ENCODE measurements at regions not wholly inside any gene's neighbourhood (a gene's known extent, or its start where the extent isn't known, plus 50 kb on each side); places are given as distances from the start of the nearest gene placed in this dataset.
"Not testable (repeated sequence)": the region's sequence is repeated elsewhere in the genome, so short reads cannot be mapped to it uniquely, and the experiment has no call there.

- ChIA-PET CTCF (ENCODE audit: partially characterized antibody) (interaction anchor here (1.4 to 1.5 kb wide), 2 partner anchors 12 to 161 kb away, joined by 4 to 5 read pairs; no protein-coding TSS in a partner anchor), POLR2A (ENCODE audit: partially characterized antibody) (no interaction called here)
- Histone ChIP-seq H2BK120ac (replicated peaks; ENCODE audit: low read depth, low read length) (no peak overlapping the region), H3K23me2 (ENCODE audit: low read depth, low read length) (no peaks in the 10 kb centered on the region), H3K4me3 (ENCODE audit: extremely low read depth in 1 of 4, insufficient read depth in 2 of 4, low read depth in 3 of 4, low read length in 4 of 4) (no peak overlapping the region), H2BK15ac (ENCODE audit: low read length) (no peak overlapping the region), H2BK20ac (ENCODE audit: low read length) (no peak overlapping the region), H4K20me1 (replicated peaks in 1 of 2; ENCODE audit: control insufficient read depth in 1 of 2, insufficient read depth in 2 of 2, low read length in 2 of 2) (no peaks in the 10 kb centered on the region), H4K5ac (ENCODE audit: insufficient read length, low read depth, low read length) (no peak overlapping the region), H3K4me2 (ENCODE audit: insufficient read depth in 1 of 2, low read depth in 2 of 2, low read length in 2 of 2) (no peak overlapping the region), H3K79me2 (ENCODE audit: control insufficient read depth in 1 of 2, insufficient read depth in 2 of 2, low read length in 2 of 2) (no peaks in the 10 kb centered on the region), H2BK12ac (ENCODE audit: low read depth, low read length) (no peak overlapping the region), H3K18ac (ENCODE audit: extremely low read depth, low read length) (no peak overlapping the region), H3K27me3 (replicated peaks in 1 of 4; ENCODE audit: control insufficient read depth in 3 of 4, extremely low read depth in 1 of 4, insufficient read depth in 3 of 4, low read length in 3 of 4) (no peaks in the 10 kb centered on the region), H4K91ac (replicated peaks; ENCODE audit: insufficient read length, low read length) (no peak overlapping the region), H3K56ac (replicated peaks; ENCODE audit: insufficient read length, low read depth, low read length) (no peak overlapping the region), H3K9me3 (ENCODE audit: insufficient read depth in 2 of 2, low read depth in 1 of 2, low read length in 1 of 2) (no peaks in the 10 kb centered on the region), H3K4me1 (replicated peaks in 1 of 4; ENCODE audit: control insufficient read depth in 3 of 4, insufficient read depth in 4 of 4, low read length in 3 of 4) (no peaks in the 10 kb centered on the region), H3K23ac (ENCODE audit: insufficient read length) (no peak overlapping the region), H3K27ac (ENCODE audit: low read depth, low read length) (no peak overlapping the region), H3K14ac (ENCODE audit: insufficient read length) (no peak overlapping the region), H2AK5ac (ENCODE audit: low read depth, low read length) (no peak overlapping the region), H3K9ac (replicated peaks in 1 of 4; ENCODE audit: extremely low read depth in 1 of 4, low read depth in 3 of 4, low read length in 3 of 4) (no peak overlapping the region), H2BK5ac (ENCODE audit: low read depth, low read length) (no peak overlapping the region), H3K4ac (replicated peaks; ENCODE audit: insufficient read length, low read depth, low read length) (no peak overlapping the region), H4K8ac (ENCODE audit: extremely low read depth, insufficient read depth, low read length) (no peak overlapping the region), H3K79me1 (ENCODE audit: low read depth, low read length) (no peaks in the 10 kb centered on the region), H2AFZ (ENCODE audit: low read length) (no peak overlapping the region), H3K36me3 (ENCODE audit: control insufficient read depth in 2 of 4, insufficient read depth in 4 of 4, low read length in 3 of 4) (no peaks in the 10 kb centered on the region)
- no peak for TF ChIP-seq POLR2A (IDR thresholded peaks at IDR 0.05; ENCODE audit: control extremely low read depth in 1 of 2, low read depth in 2 of 2, low read length in 2 of 2)
- no peak for TF ChIP-seq POLR2AphosphoS5 (IDR thresholded peaks at IDR 0.05; ENCODE audit: low read depth, low read length)
- TF ChIP-seq CBX5 (IDR thresholded peaks at IDR 0.05; ENCODE audit: low read depth, low read length): no peak
- DNase-seq (ENCODE audit: low read depth in 1 of 2, low spot score in 2 of 2) (no peak), FAIRE-seq (no peak)
- 86% methylated on average over 2 of the region's 2 CpGs; no CpG with 5 or more reads in 1 of the 2 experiments for WGBS, 2 experiments (ENCODE audit: extremely low coverage in 1 of 2, insufficient coverage in 1 of 2, insufficient read length in 1 of 2, insufficient replicate concordance in 2 of 2, low coverage in 1 of 2, low lambda C conversion rate in 2 of 2, missing lambda C conversion rate in 1 of 2)
Measured at GRCh38 chr5:79922626-79923025, 68.4 kb downstream of the MTX3 start.

GRCh38 chr5:79907452-79907851 lies 83.6 kb downstream of the MTX3 start:
- H3K14ac ChIP-seq (ENCODE audit: insufficient read length); H2BK5ac ChIP-seq (ENCODE audit: low read depth, low read length); H3K9ac ChIP-seq (replicated peaks in 1 of 4; ENCODE audit: extremely low read depth in 1 of 4, low read depth in 3 of 4, low read length in 3 of 4); H4K5ac ChIP-seq (ENCODE audit: insufficient read length, low read depth, low read length); H3K9me3 ChIP-seq (ENCODE audit: insufficient read depth in 2 of 2, low read depth in 1 of 2, low read length in 1 of 2); DNase-seq (ENCODE audit: low read depth in 1 of 2, low spot score in 2 of 2); POLR2A ChIA-PET (ENCODE audit: partially characterized antibody); H2BK120ac ChIP-seq (replicated peaks; ENCODE audit: low read depth, low read length); H3K79me1 ChIP-seq (ENCODE audit: low read depth, low read length); H3K4ac ChIP-seq (replicated peaks; ENCODE audit: insufficient read length, low read depth, low read length); H3K4me2 ChIP-seq (ENCODE audit: insufficient read depth in 1 of 2, low read depth in 2 of 2, low read length in 2 of 2); H4K8ac ChIP-seq (ENCODE audit: extremely low read depth, insufficient read depth, low read length); H3K4me3 ChIP-seq (ENCODE audit: extremely low read depth in 1 of 4, insufficient read depth in 2 of 4, low read depth in 3 of 4, low read length in 4 of 4); H3K27me3 ChIP-seq (replicated peaks in 1 of 4; ENCODE audit: control insufficient read depth in 3 of 4, extremely low read depth in 1 of 4, insufficient read depth in 3 of 4, low read length in 3 of 4); H3K56ac ChIP-seq (replicated peaks; ENCODE audit: insufficient read length, low read depth, low read length); H4K20me1 ChIP-seq (replicated peaks in 1 of 2; ENCODE audit: control insufficient read depth in 1 of 2, insufficient read depth in 2 of 2, low read length in 2 of 2); H3K27ac ChIP-seq (ENCODE audit: low read depth, low read length); H2AFZ ChIP-seq (ENCODE audit: low read length); H2AK5ac ChIP-seq (ENCODE audit: low read depth, low read length); CTCF ChIA-PET (ENCODE audit: partially characterized antibody); H3K23ac ChIP-seq (ENCODE audit: insufficient read length); FAIRE-seq; H3K23me2 ChIP-seq (ENCODE audit: low read depth, low read length); H3K79me2 ChIP-seq (ENCODE audit: control insufficient read depth in 1 of 2, insufficient read depth in 2 of 2, low read length in 2 of 2); H3K36me3 ChIP-seq (ENCODE audit: control insufficient read depth in 2 of 4, insufficient read depth in 4 of 4, low read length in 3 of 4); H3K18ac ChIP-seq (ENCODE audit: extremely low read depth, low read length); H2BK15ac ChIP-seq (ENCODE audit: low read length); H2BK20ac ChIP-seq (ENCODE audit: low read length); H2BK12ac ChIP-seq (ENCODE audit: low read depth, low read length); H3K4me1 ChIP-seq (replicated peaks in 1 of 4; ENCODE audit: control insufficient read depth in 3 of 4, insufficient read depth in 4 of 4, low read length in 3 of 4); H4K91ac ChIP-seq (replicated peaks; ENCODE audit: insufficient read length, low read length): not testable (repeated sequence)
- WGBS, 2 experiments (ENCODE audit: extremely low coverage in 1 of 2, insufficient coverage in 1 of 2, insufficient read length in 1 of 2, insufficient replicate concordance in 2 of 2, low coverage in 1 of 2, low lambda C conversion rate in 2 of 2, missing lambda C conversion rate in 1 of 2): 78% methylated on average over 1 of the region's 1 CpG; no CpG with 5 or more reads in 1 of the 2 experiments
